H1 (cell line): ENCODE measurements at regions not wholly inside any gene's neighbourhood (a gene's known extent, or its start where the extent isn't known, plus 50 kb on each side); places are given as distances from the start of the nearest gene placed in this dataset.

Experiments
- CTCF ChIA-PET: fragments of 300-600 bp; sonication (Branson Sonifier 250); formaldehyde crosslinking; loops from one replicate; lab custom pipeline; 2021; ENCODE audit not compliant: partially characterized antibody; lab: Charles Lee
- POLR2A ChIA-PET: fragments of 300-600 bp; sonication (Branson Sonifier 250); formaldehyde crosslinking; loops from one replicate; lab custom pipeline; 2021; ENCODE audit warnings: inconsistent platforms; ENCODE audit not compliant: partially characterized antibody; lab: Charles Lee
- DNase-seq, 2 experiments: peaks; one replicate each; pipeline versions ENCODE4 v3.0.0 to v3.0.0-alpha.2; 2010 to 2022; ENCODE audit warnings: low spot score in 2 of 2, low read depth in 1 of 2, mixed read lengths in 1 of 2
- FAIRE-seq: peaks from 2 replicates; lab custom pipeline; 2011; peaks lifted over from hg19 to GRCh38; lab: Jason Lieb, UNC
- H2AFZ ChIP-seq: 2 replicates; pipeline ENCODE4 v1.8.1; 2012; ENCODE audit warnings: low read length, inconsistent platforms
- H2AK5ac ChIP-seq: 2 replicates; pipeline ENCODE4 v1.6.1; 2013; ENCODE audit warnings: low read depth, low read length
- H2BK120ac ChIP-seq: replicated peaks from 2 replicates; pipeline ENCODE3; 2013; ENCODE audit warnings: low read depth, low read length, inconsistent platforms
- H2BK12ac ChIP-seq: 2 replicates; pipeline ENCODE4 v1.6.1; 2013; ENCODE audit warnings: low read depth, low read length
- H2BK15ac ChIP-seq: 2 replicates; pipeline ENCODE4 v1.6.1; 2013; ENCODE audit warnings: low read length
- H2BK20ac ChIP-seq: 2 replicates; pipeline ENCODE4 v1.6.1; 2013; ENCODE audit warnings: low read length
- H2BK5ac ChIP-seq: 2 replicates; pipeline ENCODE4 v1.6.1; 2013; ENCODE audit warnings: low read depth, low read length
- H3K14ac ChIP-seq: 2 replicates; pipeline ENCODE4 v1.6.1; 2013; ENCODE audit warnings: inconsistent platforms; ENCODE audit not compliant: insufficient read length
- H3K18ac ChIP-seq: 2 replicates; pipeline ENCODE4 v1.6.1; 2013; ENCODE audit warnings: low read length; ENCODE audit errors: extremely low read depth
- H3K23ac ChIP-seq: 2 replicates; pipeline ENCODE4 v1.6.1; 2013; ENCODE audit warnings: inconsistent platforms; ENCODE audit not compliant: insufficient read length
- H3K23me2 ChIP-seq: 2 replicates; pipeline ENCODE4 v1.6.1; 2013; ENCODE audit warnings: low read depth, low read length
- H3K27ac ChIP-seq: 2 replicates; pipeline ENCODE4 v1.6.1; 2011; ENCODE audit warnings: low read depth, low read length, inconsistent platforms
- H3K27me3 ChIP-seq, 4 experiments: replicated peaks in 1 of 4; 1 replicate in 1 of 4; 2 replicates in 3 of 4; pipeline versions ENCODE4 v1.6.1 to v1.8.1; 2011 to 2013; ENCODE audit warnings: low read length in 3 of 4, mild to moderate bottlenecking in 3 of 4, inconsistent platforms in 2 of 4, mixed read lengths in 2 of 4, moderate library complexity in 1 of 4; ENCODE audit not compliant: control insufficient read depth in 3 of 4, insufficient read depth in 3 of 4; ENCODE audit errors: extremely low read depth in 1 of 4
- H3K36me3 ChIP-seq, 4 experiments: 2 replicates each; pipeline versions ENCODE4 v1.6.1 to v1.8.1; 2011 to 2013; ENCODE audit warnings: mild to moderate bottlenecking in 4 of 4, low read length in 3 of 4, moderate library complexity in 2 of 4, control low read depth in 1 of 4, inconsistent platforms in 1 of 4; ENCODE audit not compliant: insufficient read depth in 4 of 4, control insufficient read depth in 2 of 4
- H3K4ac ChIP-seq: replicated peaks from 2 replicates; pipeline ENCODE3; 2013; ENCODE audit warnings: low read length, low read depth, mixed read lengths, inconsistent platforms; ENCODE audit not compliant: insufficient read length
- H3K4me1 ChIP-seq, 4 experiments: replicated peaks in 1 of 4; 1 replicate in 1 of 4; 2 replicates in 3 of 4; pipeline versions ENCODE4 v1.6.1 to v1.8.1; 2011 to 2013; ENCODE audit warnings: low read length in 3 of 4, inconsistent platforms in 2 of 4, mixed read lengths in 1 of 4; ENCODE audit not compliant: insufficient read depth in 4 of 4, control insufficient read depth in 3 of 4
- H3K4me2 ChIP-seq, 2 experiments: 2 replicates each; pipeline versions ENCODE4 v1.6.1 to v1.8.1; 2011 to 2013; ENCODE audit warnings: low read depth in 2 of 2, low read length in 2 of 2, control low read depth in 1 of 2, inconsistent platforms in 1 of 2, mild to moderate bottlenecking in 1 of 2; ENCODE audit not compliant: insufficient read depth in 1 of 2
- H3K4me3 ChIP-seq, 4 experiments: fragments of 200-600, 300-600 bp in 1 of 4; sonication (generic), shearing (Covaris generic), sonication (Bioruptor Twin) in 1 of 4; 2 replicates each; pipeline versions ENCODE4 v1.5.1 to v1.8.1; 2011 to 2016; ENCODE audit warnings: low read length in 4 of 4, low read depth in 3 of 4, control low read depth in 2 of 4, inconsistent platforms in 2 of 4, mild to moderate bottlenecking in 2 of 4, mixed read lengths in 1 of 4, moderate library complexity in 1 of 4; ENCODE audit not compliant: insufficient read depth in 2 of 4; ENCODE audit errors: extremely low read depth in 1 of 4
- H3K56ac ChIP-seq: replicated peaks from 2 replicates; pipeline ENCODE3; 2013; ENCODE audit warnings: low read depth, mild to moderate bottlenecking, mixed read lengths, low read length, inconsistent platforms; ENCODE audit not compliant: insufficient read length
- H3K79me1 ChIP-seq: 2 replicates; pipeline ENCODE4 v1.6.1; 2013; ENCODE audit warnings: low read depth, low read length, control low read depth
- H3K79me2 ChIP-seq, 2 experiments: 2 replicates each; pipeline versions ENCODE4 v1.6.1 to v1.8.1; 2012 to 2013; ENCODE audit warnings: low read length in 2 of 2, mild to moderate bottlenecking in 2 of 2, inconsistent platforms in 1 of 2; ENCODE audit not compliant: insufficient read depth in 2 of 2, control insufficient read depth in 1 of 2
- H3K9ac ChIP-seq, 4 experiments: replicated peaks in 1 of 4; 1 replicate in 1 of 4; 2 replicates in 3 of 4; pipeline versions ENCODE4 v1.6.1 to v1.8.1; 2011 to 2013; ENCODE audit warnings: low read depth in 3 of 4, low read length in 3 of 4, control low read depth in 2 of 4, mild to moderate bottlenecking in 2 of 4, moderate library complexity in 2 of 4, inconsistent platforms in 1 of 4; ENCODE audit errors: extremely low read depth in 1 of 4
- H3K9me3 ChIP-seq, 2 experiments: 2 replicates each; pipeline versions ENCODE4 v1.6.1 to v1.8.1; 2012 to 2013; ENCODE audit warnings: mild to moderate bottlenecking in 2 of 2, moderate library complexity in 2 of 2, control low read depth in 1 of 2, inconsistent platforms in 1 of 2, low read depth in 1 of 2, low read length in 1 of 2, mixed read lengths in 1 of 2; ENCODE audit not compliant: insufficient read depth in 2 of 2
- H4K20me1 ChIP-seq, 2 experiments: replicated peaks in 1 of 2; 2 replicates each; pipeline versions ENCODE3 to v1.8.1; 2011 to 2013; ENCODE audit warnings: inconsistent platforms in 2 of 2, low read length in 2 of 2, mild to moderate bottlenecking in 1 of 2; ENCODE audit not compliant: insufficient read depth in 2 of 2, control insufficient read depth in 1 of 2
- H4K5ac ChIP-seq: 2 replicates; pipeline ENCODE4 v1.6.1; 2013; ENCODE audit warnings: low read length, low read depth, mixed read lengths, inconsistent platforms; ENCODE audit not compliant: insufficient read length
- H4K8ac ChIP-seq: 2 replicates; pipeline ENCODE4 v1.8.0; 2013; ENCODE audit warnings: mild to moderate bottlenecking, moderate library complexity, low read length, inconsistent platforms; ENCODE audit not compliant: insufficient read depth; ENCODE audit errors: extremely low read depth
- H4K91ac ChIP-seq: replicated peaks from 2 replicates; pipeline ENCODE3; 2013; ENCODE audit warnings: low read length, mixed read lengths, inconsistent platforms; ENCODE audit not compliant: insufficient read length
- CBX5 ChIP-seq: fragments of 300-800, 300-1000 bp; sonication (generic); IDR thresholded peaks from 2 replicates; pipeline ENCODE4 v1.7.1; 2016; ENCODE audit warnings: antibody characterized with exemption, low read length, low read depth
- CTCF ChIP-seq, 3 experiments: IDR thresholded peaks; 1 replicate in 2 of 3; 2 replicates in 1 of 3; pipeline versions ENCODE4 v1.5.1 to v1.6.1; 2011; ENCODE audit warnings: low read length in 3 of 3, mild to moderate bottlenecking in 3 of 3, inconsistent platforms in 2 of 3, low read depth in 1 of 3, moderate library complexity in 1 of 3; ENCODE audit not compliant: insufficient read depth in 1 of 3; ENCODE audit errors: control extremely low read depth in 1 of 3
- NANOG ChIP-seq: IDR thresholded peaks from 2 replicates; pipeline ENCODE4 v1.6.1; 2011; ENCODE audit warnings: low read length, low read depth, mild to moderate bottlenecking, inconsistent platforms; ENCODE audit not compliant: insufficient read depth, poor library complexity, severe bottlenecking
- RAD21 ChIP-seq, 2 experiments: IDR thresholded peaks in 1 of 2; conservative IDR thresholded peaks in 1 of 2; 2 replicates each; pipeline ENCODE4 v1.6.1; 2011; ENCODE audit warnings: low read depth in 2 of 2, low read length in 2 of 2, improper control_type of control experiment in 1 of 2, inconsistent platforms in 1 of 2, mild to moderate bottlenecking in 1 of 2, moderate library complexity in 1 of 2
- TEAD4 ChIP-seq: IDR thresholded peaks from 2 replicates; pipeline ENCODE4 v1.6.1; 2012; ENCODE audit warnings: low read depth, low read length, inconsistent platforms, mixed read lengths
- WGBS, 2 experiments: shearing (Covaris generic) in 1 of 2; methylation state at CpG; one replicate each; pipeline versions ENCODE4 v1.1.6 to v1.1.7; 2013 to 2015; ENCODE audit warnings: low lambda C conversion rate in 2 of 2, mixed read lengths in 2 of 2, inconsistent platforms in 1 of 2, low coverage in 1 of 2, missing lambda C conversion rate in 1 of 2; ENCODE audit not compliant: insufficient replicate concordance in 2 of 2, insufficient coverage in 1 of 2, insufficient read length in 1 of 2; ENCODE audit errors: extremely low coverage in 1 of 2, missing lambda C conversion rate in 1 of 2; 5-methylcytosine and 5-hydroxymethylcytosine counted together

- H3K79me1 ChIP-seq: no peaks in the 10 kb centered on the region
- no peak overlapping the region for H3K18ac ChIP-seq
- H3K27me3 ChIP-seq: no peaks in the 10 kb centered on the region
- H3K14ac ChIP-seq: no peak overlapping the region
- H2AFZ ChIP-seq: no peak overlapping the region
- no peak overlapping the region for H4K91ac ChIP-seq
- no peak overlapping the region for H3K4me3 ChIP-seq
- no peak overlapping the region for H2BK120ac ChIP-seq
- peak; percentile 90 for FAIRE-seq
- no peak overlapping the region for H3K4me2 ChIP-seq
- no peak overlapping the region for H3K56ac ChIP-seq
- H4K8ac ChIP-seq: no peak overlapping the region
- no peaks in the 10 kb centered on the region for H3K79me2 ChIP-seq
- H2BK12ac ChIP-seq: no peak overlapping the region
- H2BK15ac ChIP-seq: no peak overlapping the region
- H3K9me3 ChIP-seq: no peaks in the 10 kb centered on the region
- TF ChIP-seq CTCF (IDR thresholded peaks at IDR 0.05; ENCODE audit: control extremely low read depth in 1 of 3, insufficient read depth in 1 of 3, low read depth in 1 of 3, low read length in 3 of 3): peak; percentile 57 to 77 (median 77)
- no peak for TF ChIP-seq CBX5
- TF ChIP-seq NANOG: no peak
- peak; percentile 72; the same call in 1 of the 2 replicates for TF ChIP-seq TEAD4
- peak; percentile 93 for TF ChIP-seq RAD21 (IDR thresholded peaks at IDR 0.05 in 1 of 2, conservative IDR thresholded peaks at IDR 0.05 in 1 of 2; ENCODE audit: low read depth in 2 of 2, low read length in 2 of 2)
- H2BK20ac ChIP-seq: no peak overlapping the region
- H3K9ac ChIP-seq: no peak overlapping the region
- DNase-seq: peak in 1 of 2 experiments; percentile 29
- 65% methylated on average over 2 of the region's 2 CpGs; no CpG with 5 or more reads in 1 of the 2 experiments for WGBS, 2 experiments
- POLR2A ChIA-PET: no interaction called here
- no peaks in the 10 kb centered on the region for H4K20me1 ChIP-seq
- H3K4me1 ChIP-seq: peaks cover 0 to 3% (median 1%) of the 10 kb centered on the region in 4 experiments; a peak in 2 of 7 replicates
- H3K23ac ChIP-seq: no peak overlapping the region
- H3K23me2 ChIP-seq: no peaks in the 10 kb centered on the region
- H4K5ac ChIP-seq: no peak overlapping the region
- H3K36me3 ChIP-seq: no peaks in the 10 kb centered on the region; a peak in 1 of 8 replicates
- H2BK5ac ChIP-seq: no peak overlapping the region
- peak overlapping the region; percentile 83; the same call in 1 of the 2 replicates for H2AK5ac ChIP-seq
- CTCF ChIA-PET: interaction anchor here (2.0 kb wide), 1 partner anchor 1293 kb away, joined by 6 read pairs; no protein-coding TSS in a partner anchor
- no peak overlapping the region for H3K27ac ChIP-seq
- no peak overlapping the region for H3K4ac ChIP-seq
Measured at GRCh38 chr7:137091396-137091795, 222.9 kb downstream of the CHRM2 start.
